ENCODE measurements at regions not wholly inside any gene's neighbourhood (a gene's known extent, or its start where the extent isn't known, plus 50 kb on each side); places are given as distances from the start of the nearest gene placed in this dataset.

DNA sequence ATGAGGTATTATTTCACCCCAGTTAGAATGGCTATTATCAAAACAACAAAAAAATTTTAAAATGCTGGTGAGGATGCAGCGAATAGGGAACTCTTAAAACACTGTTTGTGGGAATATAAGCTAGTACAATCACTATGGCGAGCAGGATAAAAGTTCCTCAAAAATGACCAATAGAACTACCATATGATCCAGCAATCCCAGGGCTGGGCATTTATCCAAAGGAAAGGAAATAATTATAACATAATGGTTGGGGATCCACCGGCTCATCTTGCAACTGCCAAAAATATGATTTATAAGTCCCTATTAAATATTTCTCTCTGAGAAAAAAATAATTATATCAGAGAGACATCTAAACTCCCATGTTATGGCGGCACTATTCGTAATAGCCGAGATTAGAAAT lies 127.6 kb upstream of the MME start:
- no peak overlapping the region for H3K4me3 ChIP-seq (ENCODE audit: low read length)
- TF ChIP-seq, protein P1, sequence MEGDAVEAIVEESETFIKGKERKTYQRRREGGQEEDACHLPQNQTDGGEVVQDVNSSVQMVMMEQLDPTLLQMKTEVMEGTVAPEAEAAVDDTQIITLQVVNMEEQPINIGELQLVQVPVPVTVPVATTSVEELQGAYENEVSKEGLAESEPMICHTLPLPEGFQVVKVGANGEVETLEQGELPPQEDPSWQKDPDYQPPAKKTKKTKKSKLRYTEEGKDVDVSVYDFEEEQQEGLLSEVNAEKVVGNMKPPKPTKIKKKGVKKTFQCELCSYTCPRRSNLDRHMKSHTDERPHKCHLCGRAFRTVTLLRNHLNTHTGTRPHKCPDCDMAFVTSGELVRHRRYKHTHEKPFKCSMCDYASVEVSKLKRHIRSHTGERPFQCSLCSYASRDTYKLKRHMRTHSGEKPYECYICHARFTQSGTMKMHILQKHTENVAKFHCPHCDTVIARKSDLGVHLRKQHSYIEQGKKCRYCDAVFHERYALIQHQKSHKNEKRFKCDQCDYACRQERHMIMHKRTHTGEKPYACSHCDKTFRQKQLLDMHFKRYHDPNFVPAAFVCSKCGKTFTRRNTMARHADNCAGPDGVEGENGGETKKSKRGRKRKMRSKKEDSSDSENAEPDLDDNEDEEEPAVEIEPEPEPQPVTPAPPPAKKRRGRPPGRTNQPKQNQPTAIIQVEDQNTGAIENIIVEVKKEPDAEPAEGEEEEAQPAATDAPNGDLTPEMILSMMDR (IDR thresholded peaks at IDR 0.05; ENCODE audit: insufficient read depth, low read depth, low read length, missing control alignments): no peak
- DNase-seq (ENCODE audit: low read depth): no peak

DNA sequence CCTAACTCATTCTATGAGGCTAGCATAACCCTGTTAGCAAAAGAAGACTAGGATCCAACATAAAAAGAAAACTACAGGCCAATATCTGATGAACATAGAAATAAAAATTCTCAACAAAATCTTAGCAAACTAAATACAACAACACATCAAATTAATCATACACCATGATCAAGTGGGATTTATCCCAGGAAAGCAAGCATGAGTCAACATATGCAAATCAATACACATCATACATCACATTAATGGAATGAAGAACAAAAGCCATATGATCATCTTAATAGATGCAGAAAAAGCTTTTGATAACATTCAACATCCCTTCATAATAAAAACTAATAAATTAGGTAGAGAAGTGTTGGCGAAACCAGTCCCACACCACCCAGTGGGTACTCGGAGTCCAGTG lies 136.1 kb upstream of the MME start:
- TF ChIP-seq, protein P1 (IDR thresholded peaks at IDR 0.05; ENCODE audit: insufficient read depth, low read depth, low read length, missing control alignments): no peak
- DNase-seq (ENCODE audit: low read depth): peak; percentile 15
- H3K4me3 ChIP-seq (ENCODE audit: low read length): no peak overlapping the region

DNA sequence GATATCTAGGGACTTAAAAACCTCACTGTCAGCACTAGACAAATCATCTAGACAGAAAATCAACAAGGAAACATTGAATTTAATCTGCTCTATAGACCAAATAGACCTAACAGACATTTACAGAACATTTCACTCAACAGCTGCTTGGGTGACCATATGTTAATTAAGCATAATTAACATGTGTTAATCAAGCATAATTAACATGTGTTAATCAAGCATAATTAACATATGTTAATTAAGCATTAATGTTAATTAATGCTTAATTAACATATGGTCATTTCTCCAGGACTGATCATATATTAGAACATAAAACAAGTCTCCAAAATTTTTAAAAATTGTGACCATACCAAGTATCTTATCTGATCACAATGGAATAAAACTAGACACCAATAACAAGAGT lies 137.3 kb upstream of the MME start:
- no peak for DNase-seq (ENCODE audit: low read depth)
- TF ChIP-seq, protein P1 (IDR thresholded peaks at IDR 0.05; ENCODE audit: insufficient read depth, low read depth, low read length, missing control alignments): no peak
- no peak overlapping the region for H3K4me3 ChIP-seq (ENCODE audit: low read length)

DNA sequence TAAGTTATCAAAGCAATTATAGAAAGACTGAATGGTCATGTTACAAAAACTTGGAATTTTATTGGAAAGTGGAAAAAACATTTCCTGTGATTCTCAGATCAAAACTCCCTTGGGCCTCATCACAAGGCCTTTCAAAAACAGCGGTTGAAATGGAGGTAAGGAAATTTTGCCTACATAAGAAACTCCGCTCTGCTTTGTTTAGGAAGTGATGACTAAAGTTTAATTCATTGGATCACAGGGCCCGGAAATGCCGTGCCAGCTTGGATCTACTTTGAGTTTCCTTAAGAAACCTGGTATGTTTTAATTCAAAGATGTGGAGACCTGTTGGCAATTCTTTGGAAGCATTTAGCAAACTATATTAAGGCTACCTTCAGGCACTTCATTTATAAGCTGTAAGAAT lies 143.9 kb upstream of the MME start:
- no peak for DNase-seq (ENCODE audit: low read depth)
- no peak overlapping the region for H3K4me3 ChIP-seq (ENCODE audit: low read length)
- TF ChIP-seq, protein P1 (IDR thresholded peaks at IDR 0.05; ENCODE audit: insufficient read depth, low read depth, low read length, missing control alignments): no peak

DNA sequence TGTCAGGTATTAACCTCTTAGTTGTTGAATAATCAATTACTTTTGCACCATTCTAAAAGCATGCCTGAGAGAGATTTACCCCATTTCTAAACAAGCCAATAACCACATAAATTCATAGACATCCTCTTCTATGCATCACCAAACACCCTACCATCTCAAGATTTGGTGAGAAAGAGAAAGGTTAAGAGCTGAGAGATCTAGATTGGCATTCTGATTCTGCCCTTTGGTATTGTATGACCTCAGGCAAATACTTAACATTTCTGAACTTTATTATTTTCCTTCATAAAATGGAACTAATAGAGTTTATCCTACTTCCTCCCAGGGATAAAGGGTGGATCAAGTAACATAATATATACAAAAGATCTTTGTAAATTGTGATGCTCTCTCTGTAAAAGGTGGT lies 146.5 kb upstream of the MME start:
- DNase-seq (ENCODE audit: low read depth): no peak
- H3K4me3 ChIP-seq (ENCODE audit: low read length): no peak overlapping the region
- TF ChIP-seq, protein P1 (IDR thresholded peaks at IDR 0.05; ENCODE audit: insufficient read depth, low read depth, low read length, missing control alignments): no peak

DNA sequence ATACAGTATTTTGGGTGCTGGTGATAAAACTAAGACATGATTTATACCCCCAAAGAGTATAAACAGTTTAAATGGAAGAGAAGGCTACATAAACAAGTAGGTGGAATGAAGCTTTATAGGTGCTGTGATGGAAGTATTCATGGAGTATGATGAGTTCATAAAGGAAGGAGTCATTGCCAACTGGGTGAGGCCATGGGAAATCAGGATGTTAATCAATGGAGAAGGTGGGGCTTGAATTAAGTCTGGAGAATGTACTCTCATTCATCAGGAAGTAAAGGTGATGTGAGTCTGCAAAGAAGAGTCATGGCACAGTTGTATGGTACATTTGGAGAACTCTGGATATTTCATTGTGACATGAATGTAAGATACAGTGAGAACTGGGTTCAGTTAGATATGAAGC lies 147.5 kb upstream of the MME start:
- TF ChIP-seq, protein P1 (IDR thresholded peaks at IDR 0.05; ENCODE audit: insufficient read depth, low read depth, low read length, missing control alignments): no peak
- peak; percentile 48 for DNase-seq (ENCODE audit: low read depth)
- H3K4me3 ChIP-seq (ENCODE audit: low read length): no peak overlapping the region

DNA sequence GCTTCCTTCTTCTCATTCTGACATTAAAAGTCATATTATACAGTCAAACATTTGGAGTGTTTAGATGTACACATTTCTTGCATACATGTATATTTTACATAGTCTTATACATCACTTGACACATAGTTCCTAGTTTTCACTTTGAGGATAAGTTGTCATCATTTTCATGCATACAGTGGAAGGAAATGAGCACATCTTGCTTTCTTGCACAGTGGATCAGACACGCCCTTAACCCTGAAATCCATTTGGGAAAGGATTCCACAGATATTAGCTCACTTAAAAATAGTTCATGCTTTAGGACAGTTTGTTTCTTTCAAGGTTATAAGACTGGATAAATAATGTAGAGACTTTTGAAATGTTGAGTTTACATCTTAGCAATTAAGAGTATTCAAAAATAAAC lies 148.6 kb upstream of the MME start:
- peak; percentile 51 for DNase-seq (ENCODE audit: low read depth)
- TF ChIP-seq, protein P1 (IDR thresholded peaks at IDR 0.05; ENCODE audit: insufficient read depth, low read depth, low read length, missing control alignments): no peak
- no peak overlapping the region for H3K4me3 ChIP-seq (ENCODE audit: low read length)

Data from epithelial cell of esophagus (primary cell).